ENCODE measurements at regions not wholly inside any gene's neighbourhood (a gene's known extent, or its start where the extent isn't known, plus 50 kb on each side); places are given as distances from the start of the nearest gene placed in this dataset.

DNA sequence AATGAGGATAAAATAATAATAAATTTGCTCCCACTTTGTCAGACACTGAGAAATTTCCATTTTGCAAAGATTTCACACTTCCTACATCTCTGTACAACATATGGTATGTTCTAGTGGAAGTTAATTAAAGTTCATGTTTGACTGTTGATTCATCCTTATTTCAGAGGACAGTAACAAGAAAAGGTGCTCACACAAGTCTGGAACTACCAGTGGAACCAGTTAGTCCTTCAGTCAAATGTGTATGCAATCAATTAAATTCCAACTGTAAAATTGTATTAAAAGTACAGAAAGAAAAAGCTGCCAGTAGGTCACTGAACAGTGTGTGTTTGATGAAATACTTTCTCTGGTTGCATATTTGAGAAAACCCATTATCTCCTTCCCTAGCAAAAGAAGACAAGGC, 496.0 kb upstream of the PKN2 start:
- no peak for DNase-seq

- no peak for DNase-seq
These were observed 494.5 kb upstream of the PKN2 start for GRCh38 chr1:88189525-88189924.

GRCh38 chr1:88191917-88192316, 492.2 kb upstream of the PKN2 start:
- DNase-seq, result no peak

GRCh38 chr1:88194542-88194941, 489.5 kb upstream of the PKN2 start:
- DNase-seq, result no peak

- DNase-seq, result no peak
These were observed 483.5 kb upstream of the PKN2 start for GRCh38 chr1:88200545-88200944.

GRCh38 chr1:88204111-88204510, 480.0 kb upstream of the PKN2 start:
- no peak for DNase-seq

DNA sequence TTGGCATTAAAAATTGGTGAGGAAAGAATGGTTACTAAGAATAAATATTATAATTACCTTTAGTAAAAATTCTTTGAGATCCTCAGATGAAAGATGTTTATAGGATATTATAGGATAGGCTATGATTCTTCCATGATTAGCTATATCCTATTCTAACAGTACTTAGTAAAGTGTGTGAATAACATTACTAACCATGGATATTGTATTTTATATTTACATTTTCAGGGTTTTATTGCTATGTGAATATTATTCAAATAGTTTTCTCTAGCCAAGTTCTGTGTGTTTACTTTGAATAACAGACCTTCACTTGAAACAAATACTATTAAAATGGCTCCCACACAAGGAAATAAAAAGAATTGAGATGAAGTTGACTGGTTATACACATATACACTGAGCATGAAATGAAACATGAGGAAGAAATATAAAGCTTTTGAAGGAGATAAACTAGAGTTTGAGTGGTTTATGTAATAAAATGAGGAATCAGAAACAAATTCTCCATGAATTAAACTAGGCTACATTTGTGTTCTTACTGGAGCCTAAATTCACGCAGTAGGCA, 479.4 kb upstream of the PKN2 start:
- no peak for DNase-seq

DNA sequence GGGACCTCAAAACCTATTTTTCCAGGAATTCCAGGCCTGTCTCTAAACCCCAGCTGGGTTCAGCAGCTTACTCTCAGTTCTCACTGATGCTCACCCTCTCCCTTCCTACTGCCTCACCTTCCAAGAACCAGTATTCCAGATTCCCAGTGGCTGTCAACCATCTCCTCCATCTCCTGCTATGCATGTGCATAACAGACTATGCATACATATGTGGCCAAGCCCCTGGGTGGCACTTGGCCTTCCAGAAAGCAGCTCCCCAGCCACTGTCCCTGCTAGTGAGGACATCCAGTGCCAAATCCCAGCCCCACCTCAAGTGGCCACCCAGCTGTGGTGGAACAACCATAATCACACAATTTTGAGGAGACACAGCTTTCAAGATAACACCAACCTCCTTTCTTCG, 475.7 kb upstream of the PKN2 start:
- DNase-seq, result no peak

GRCh38 chr1:88210103-88210787, 473.8 kb upstream of the PKN2 start:
- DNase-seq, result no peak

GRCh38 chr1:88216441-88216840, 467.6 kb upstream of the PKN2 start:
- no peak for DNase-seq

DNA sequence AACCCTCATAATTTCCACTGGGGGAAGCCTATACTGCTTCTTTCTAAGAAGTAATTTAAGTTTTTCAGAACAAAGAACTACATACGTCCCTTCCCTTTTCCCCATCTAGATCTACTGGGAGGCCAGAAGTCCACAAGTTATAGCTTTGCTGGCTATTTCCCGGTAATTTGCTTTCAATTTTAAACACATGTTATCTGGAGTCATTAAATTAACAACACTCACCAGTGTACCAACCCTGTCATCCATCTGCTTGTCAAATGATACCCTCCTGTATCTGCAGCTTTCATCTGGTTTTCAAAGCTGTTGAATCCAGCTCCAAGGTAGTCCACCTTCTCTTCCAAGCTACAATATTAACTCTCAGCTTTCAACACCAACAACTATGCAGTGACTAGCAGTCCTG, 466.7 kb upstream of the PKN2 start:
- DNase-seq, result no peak

DNA sequence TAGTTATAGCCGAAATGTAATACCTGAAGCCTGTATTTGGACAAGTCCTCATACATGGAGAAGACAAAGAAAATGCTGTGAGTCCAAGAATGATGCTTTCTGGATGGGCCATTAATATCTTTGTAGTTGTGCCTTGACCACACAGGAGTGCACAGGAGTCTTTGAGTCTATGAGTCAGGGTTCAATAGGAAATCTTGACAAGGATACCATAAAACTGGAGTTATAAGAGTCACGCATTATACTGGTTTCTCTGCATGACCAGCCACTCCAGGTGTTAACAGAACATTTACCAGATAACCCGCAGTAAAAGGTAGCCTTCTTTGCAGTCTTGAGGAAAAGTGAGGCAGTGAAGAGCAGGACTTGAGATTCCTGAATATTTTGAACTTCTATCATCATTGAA, 464.6 kb upstream of the PKN2 start:
- DNase-seq, result no peak

DNA sequence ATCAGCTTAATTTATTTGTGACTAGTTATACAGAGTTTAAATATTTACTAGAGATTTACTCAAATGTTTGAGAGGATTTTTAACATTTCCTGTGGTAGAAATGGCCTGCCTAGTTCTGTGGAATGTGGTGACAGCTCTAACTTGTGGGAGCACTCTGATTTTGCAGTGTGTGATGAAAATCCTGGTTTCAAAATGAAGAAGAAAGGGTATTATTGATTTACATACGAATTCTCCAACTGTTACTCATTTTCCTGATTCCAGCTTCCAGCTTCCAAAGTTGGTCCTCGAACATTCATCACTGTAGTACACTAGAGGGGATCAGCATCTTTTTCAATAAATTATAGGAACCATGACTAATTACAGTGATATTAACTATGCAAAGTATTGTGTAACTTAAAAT, 462.7 kb upstream of the PKN2 start:
- no peak for DNase-seq

DNA sequence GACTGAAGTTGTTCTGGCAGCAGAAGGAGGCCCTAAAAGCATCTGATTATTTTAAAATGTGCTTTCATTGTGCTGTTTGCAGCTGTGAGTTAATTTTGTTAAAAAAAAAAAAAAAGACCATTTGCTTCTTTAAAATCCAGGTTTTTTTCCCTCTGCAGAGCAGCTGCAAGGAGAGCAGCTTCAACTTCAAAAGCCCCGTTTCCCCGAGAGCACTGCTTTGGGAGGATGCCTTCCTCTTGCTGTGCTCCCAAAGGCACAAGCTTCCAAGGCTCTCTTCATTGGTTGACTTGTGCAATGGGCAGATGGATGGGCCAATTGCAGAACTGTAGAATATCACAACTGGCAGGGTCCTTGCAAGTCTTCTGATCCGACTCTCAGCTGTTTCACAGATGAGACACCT, 459.2 kb upstream of the PKN2 start:
- DNase-seq, result no peak

GRCh38 chr1:88228114-88228513, 456.0 kb upstream of the PKN2 start:
- no peak for DNase-seq

GRCh38 chr1:88230126-88230525, 453.9 kb upstream of the PKN2 start:
- DNase-seq, result no peak

- no peak for DNase-seq
These were observed 447.0 kb upstream of the PKN2 start for GRCh38 chr1:88237058-88237457.

DNA sequence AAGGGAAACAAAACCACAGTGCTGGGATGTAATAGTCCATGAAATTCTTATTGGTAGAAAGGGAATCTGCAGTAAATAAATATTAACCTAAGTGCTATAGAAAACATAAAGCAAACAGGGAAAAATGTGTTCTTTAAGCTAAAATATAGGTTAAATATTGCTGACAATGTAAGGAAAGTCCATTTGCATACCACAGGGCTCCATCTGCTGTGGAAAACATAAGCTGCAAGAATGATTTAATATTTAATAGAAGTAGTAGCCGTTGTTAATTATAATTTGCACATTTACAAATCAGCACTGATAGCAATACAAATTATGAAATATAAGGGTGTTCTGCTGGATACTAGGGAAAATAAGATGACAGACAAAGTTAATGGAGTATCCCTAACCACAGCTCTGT, 444.9 kb upstream of the PKN2 start:
- DNase-seq, result no peak

DNA sequence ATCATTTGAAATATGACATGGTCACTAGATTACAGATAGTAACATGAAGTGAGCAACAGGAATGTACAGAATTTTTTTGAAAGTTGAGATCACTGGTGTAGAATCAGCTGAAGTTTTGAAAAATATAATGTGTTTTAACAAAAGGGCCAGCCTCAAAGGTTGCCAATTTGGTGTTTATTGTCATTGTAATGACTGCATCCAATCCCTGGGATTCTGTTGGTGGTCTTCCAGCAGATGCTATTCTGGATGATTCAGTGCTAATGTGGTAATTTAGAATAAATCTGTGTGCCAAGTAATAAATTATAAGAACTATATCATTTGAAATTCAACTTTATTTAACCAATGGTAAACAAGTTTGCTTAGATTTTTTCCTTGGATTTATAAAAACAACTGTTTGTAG, 436.4 kb upstream of the PKN2 start:
- DNase-seq, result no peak

DNA sequence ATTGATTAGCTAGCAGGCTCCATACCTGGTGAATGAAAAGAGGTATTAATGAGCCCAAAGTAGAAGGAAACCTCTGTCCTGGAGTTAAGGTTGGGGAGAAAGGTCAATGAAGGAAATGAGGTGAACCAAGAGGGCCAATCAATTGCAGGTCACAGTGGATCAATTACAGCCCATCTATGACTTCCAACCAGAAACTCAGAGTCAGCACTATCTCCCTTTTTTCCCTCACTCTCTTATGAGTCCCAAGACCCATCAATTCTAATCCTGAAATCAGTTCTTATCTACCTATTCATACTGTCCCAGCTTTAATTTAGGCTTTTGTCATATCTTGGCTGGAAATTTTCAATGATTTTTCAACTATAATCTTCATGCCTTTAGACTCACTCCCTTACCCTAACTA, 433.2 kb upstream of the PKN2 start:
- no peak for DNase-seq

DNA sequence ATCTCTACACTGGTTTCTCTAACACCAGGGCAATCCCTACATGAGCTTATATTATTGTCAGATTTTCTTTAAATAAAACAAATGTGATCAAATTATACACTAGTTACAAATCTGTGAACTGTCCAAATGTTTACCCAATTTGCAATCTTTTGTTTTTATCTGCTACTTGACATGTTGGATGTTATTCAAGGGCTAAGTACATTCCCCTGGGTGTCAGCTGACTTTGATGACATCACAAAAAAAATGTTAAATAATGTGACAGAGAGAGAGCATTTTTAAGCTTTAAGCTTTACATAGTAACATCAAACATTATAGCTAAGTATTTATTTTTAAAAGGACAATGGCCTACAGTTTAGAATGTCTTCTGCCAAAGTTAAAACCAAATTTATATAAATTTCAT, 431.3 kb upstream of the PKN2 start:
- no peak for DNase-seq

- no peak for DNase-seq
These were observed 418.5 kb upstream of the PKN2 start for GRCh38 chr1:88265606-88266005.

- DNase-seq, result no peak
These were observed 418.0 kb upstream of the PKN2 start for GRCh38 chr1:88266051-88266450.

DNA sequence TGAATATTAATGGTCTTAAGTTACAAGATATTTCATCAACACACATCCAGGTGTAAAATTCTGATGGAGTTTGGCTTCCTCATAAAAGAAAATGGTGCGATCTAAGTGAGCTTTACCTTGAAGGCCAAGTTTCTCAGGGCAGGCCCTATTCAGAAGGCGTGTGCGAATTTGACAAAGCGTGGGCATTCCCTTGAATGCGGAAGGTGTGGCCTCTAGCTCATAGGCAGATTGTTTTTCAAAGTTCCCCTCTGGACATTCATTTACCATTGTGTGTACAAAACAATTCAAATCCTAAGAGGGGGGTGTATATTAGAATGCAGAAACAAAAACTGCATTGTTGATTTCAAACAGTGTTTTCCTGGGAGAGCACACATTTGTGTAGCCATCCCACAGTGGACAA, 411.9 kb upstream of the PKN2 start:
- DNase-seq, result no peak

DNA sequence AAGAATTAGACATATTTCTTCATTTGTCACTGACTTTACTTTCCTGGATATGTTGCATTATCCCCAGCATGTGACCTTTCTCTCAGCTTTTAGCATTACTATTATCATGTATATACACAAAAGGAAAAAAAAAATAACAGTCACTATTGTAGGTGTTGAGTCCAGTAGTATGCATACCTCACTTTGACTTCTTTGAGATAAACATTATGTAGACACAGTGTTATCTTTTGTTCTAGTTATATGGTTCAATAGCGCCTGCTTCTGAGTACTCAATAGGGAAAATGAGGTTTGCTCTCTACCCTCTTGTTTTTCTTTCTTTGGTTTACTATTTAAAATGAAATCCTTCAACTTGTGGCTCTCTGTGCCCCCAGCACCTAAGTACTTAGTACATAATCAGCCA, 409.6 kb upstream of the PKN2 start:
- DNase-seq, result no peak

Data from stimulated activated CD8-positive, alpha-beta memory T cell treated with anti-CD3 and anti-CD28 coated beads, Interleukin-4, amount 100 ng/mL, for 48 hours (primary cell).